ENCODE measurements at regions not wholly inside any gene's neighbourhood (a gene's known extent, or its start where the extent isn't known, plus 50 kb on each side); places are given as distances from the start of the nearest gene placed in this dataset.

- no peak for TF ChIP-seq REST (IDR thresholded peaks at IDR 0.05; ENCODE audit: unreplicated experiment)
- no peak for TF ChIP-seq CTCF (conservative IDR thresholded peaks at IDR 0.05; ENCODE audit: low read depth in 2 of 2)
- TF ChIP-seq ZNF114 (CRISPR knock-in tag; IDR thresholded peaks at IDR 0.05), result no peak
- no peak for TF ChIP-seq JUNB (IDR thresholded peaks at IDR 0.05; ENCODE audit: unreplicated experiment)
- TF ChIP-seq ZNF331 (CRISPR knock-in tag; IDR thresholded peaks at IDR 0.05; ENCODE audit: low read depth), result no peak
- no peak for TF ChIP-seq ETS1 (IDR thresholded peaks at IDR 0.05)
- TF ChIP-seq EZH2phosphoT487 (IDR thresholded peaks at IDR 0.05; ENCODE audit: unreplicated experiment), result no peak
- no peak for TF ChIP-seq EZH2 (IDR thresholded peaks at IDR 0.05; ENCODE audit: low read depth, unreplicated experiment)
Observed at GRCh38 chr2:14516844-14517243, 115.7 kb upstream of the LRATD1 start (continued).

- H2AFZ ChIP-seq, result no peak overlapping the region
- H3K4me1 ChIP-seq (ENCODE audit: insufficient read depth), result no peaks in the 10 kb centered on the region
- no peak overlapping the region for H3K27ac ChIP-seq (ENCODE audit: low read depth)
- no peaks in the 10 kb centered on the region for H3K9me3 Mint-ChIP-seq
- H3K36me3 ChIP-seq (ENCODE audit: insufficient read depth), result no peaks in the 10 kb centered on the region
- H3K79me2 ChIP-seq (replicated peaks; ENCODE audit: insufficient read depth), result no peaks in the 10 kb centered on the region
- no peak overlapping the region for H3K4me2 ChIP-seq
- no peak overlapping the region for H3K27ac Mint-ChIP-seq
- ATAC-seq, result no peak
- H3F3A ChIP-seq (replicated peaks; ENCODE audit: low read depth), result no peaks in the 10 kb centered on the region
- no peaks in the 10 kb centered on the region for H3K36me3 Mint-ChIP-seq (ENCODE audit: low read depth)
- no peak overlapping the region for H3K4me3 Mint-ChIP-seq
- peaks cover 13% of the 10 kb centered on the region for H3K4me1 Mint-ChIP-seq
- no peaks in the 10 kb centered on the region for H4K20me1 ChIP-seq (replicated peaks; ENCODE audit: insufficient read depth)
- no peaks in the 10 kb centered on the region; the same call in 1 of the 2 replicates for H3K9me2 ChIP-seq (ENCODE audit: insufficient read depth)
- no peaks in the 10 kb centered on the region for H3K27me3 ChIP-seq (ENCODE audit: insufficient read depth)
- H3K27me3 Mint-ChIP-seq (ENCODE audit: insufficient read depth, low read depth, poor library complexity), result no peaks in the 10 kb centered on the region
- no peak overlapping the region for H3K4me3 ChIP-seq
- DNase-seq (ENCODE audit: low spot score), result no peak
- TF ChIP-seq ZNF331 (CRISPR knock-in tag; IDR thresholded peaks at IDR 0.05; ENCODE audit: low read depth) (no peak), REST (IDR thresholded peaks at IDR 0.05; ENCODE audit: unreplicated experiment) (no peak), ZNF114 (CRISPR knock-in tag; IDR thresholded peaks at IDR 0.05) (no peak), CTCF (conservative IDR thresholded peaks at IDR 0.05; ENCODE audit: low read depth in 2 of 2) (no peak), EZH2phosphoT487 (IDR thresholded peaks at IDR 0.05; ENCODE audit: unreplicated experiment) (no peak)
Observed at GRCh38 chr2:14517731-14518130, 114.8 kb upstream of the LRATD1 start.
